Thyroid gland (tissue), 4 donors: ENCODE measurements at regions not wholly inside any gene's neighbourhood (a gene's known extent, or its start where the extent isn't known, plus 50 kb on each side); places are given as distances from the start of the nearest gene placed in this dataset.
A peak's percentile ranks its signal among the peaks of the same experiment; 100 is the strongest.
"Not testable (repeated sequence)": the region's sequence is repeated elsewhere in the genome, so short reads cannot be mapped to it uniquely, and the experiment has no call there.

Experiments used
- DNase-seq, 2 donors: peaks; one replicate each; pipeline ENCODE4 v3.0.0-alpha.2; 2019
- H3K27ac ChIP-seq, 3 donors: fragments of 200-600 bp; sonication (generic); 1 replicate in 2 of 3; 2 replicates in 1 of 3; pipeline ENCODE4 v1.5.1; 2016 to 2019; ENCODE audit warnings: mild to moderate bottlenecking in 1 of 3, moderate library complexity in 1 of 3
- H3K27me3 ChIP-seq: fragments of 200-600 bp; sonication (generic); one replicate; pipeline ENCODE4 v1.5.1; 2019
- H3K36me3 ChIP-seq, 2 donors: fragments of 200-600 bp; sonication (generic); one replicate each; pipeline ENCODE4 v1.5.1; 2016 to 2019
- H3K4me1 ChIP-seq, 2 donors: fragments of 200-600 bp; sonication (generic); one replicate each; pipeline ENCODE4 v1.5.1; 2017 to 2019
- H3K4me3 ChIP-seq, 3 donors: fragments of 200-600 bp; sonication (generic); replicated peaks in 1 of 3; 1 replicate in 2 of 3; 2 replicates in 1 of 3; pipeline ENCODE4 v1.5.1; 2016; ENCODE audit warnings: mild to moderate bottlenecking in 1 of 3
- H3K9me3 ChIP-seq: fragments of 200-600 bp; sonication (generic); one replicate; pipeline ENCODE4 v1.5.1; 2017
- WGBS, 2 donors: methylation state at CpG; one replicate each; pipeline ENCODE4 v1.1.5; 2017; 5-methylcytosine and 5-hydroxymethylcytosine counted together
- intact Hi-C: fragments of 100-400 bp; cut with DNase I; formaldehyde crosslinking; loops from one replicate; pipeline ENCODE4 v1.15.1; 2023

DNA sequence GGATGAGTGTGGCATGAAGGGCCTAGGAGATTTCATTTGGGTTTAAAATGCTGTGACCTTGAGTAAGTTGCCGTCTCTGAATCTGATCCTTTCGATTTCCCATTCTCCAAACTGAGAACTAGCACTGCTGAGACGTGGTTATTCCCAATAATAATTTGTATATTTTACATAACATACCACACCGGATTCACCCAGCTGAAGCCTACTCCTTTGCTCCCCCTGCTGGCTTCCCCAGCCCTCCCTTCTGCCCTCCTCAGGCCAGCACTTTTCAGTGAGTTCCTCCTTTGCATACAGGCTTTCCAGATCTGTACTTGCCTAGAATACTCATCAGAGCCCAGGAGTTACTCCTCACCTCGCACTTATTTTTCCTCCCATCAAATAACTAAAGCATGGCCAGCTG, 255.1 kb downstream of the OR4F29 start:
- H3K4me3 ChIP-seq, H3K27me3 ChIP-seq, H3K9me3 ChIP-seq, DNase-seq, H3K36me3 ChIP-seq, intact Hi-C loops, H3K27ac ChIP-seq, H3K4me1 ChIP-seq: not testable (repeated sequence)
- no CpG with 5 or more reads among the region's 5 CpGs for WGBS, 2 donors

DNA sequence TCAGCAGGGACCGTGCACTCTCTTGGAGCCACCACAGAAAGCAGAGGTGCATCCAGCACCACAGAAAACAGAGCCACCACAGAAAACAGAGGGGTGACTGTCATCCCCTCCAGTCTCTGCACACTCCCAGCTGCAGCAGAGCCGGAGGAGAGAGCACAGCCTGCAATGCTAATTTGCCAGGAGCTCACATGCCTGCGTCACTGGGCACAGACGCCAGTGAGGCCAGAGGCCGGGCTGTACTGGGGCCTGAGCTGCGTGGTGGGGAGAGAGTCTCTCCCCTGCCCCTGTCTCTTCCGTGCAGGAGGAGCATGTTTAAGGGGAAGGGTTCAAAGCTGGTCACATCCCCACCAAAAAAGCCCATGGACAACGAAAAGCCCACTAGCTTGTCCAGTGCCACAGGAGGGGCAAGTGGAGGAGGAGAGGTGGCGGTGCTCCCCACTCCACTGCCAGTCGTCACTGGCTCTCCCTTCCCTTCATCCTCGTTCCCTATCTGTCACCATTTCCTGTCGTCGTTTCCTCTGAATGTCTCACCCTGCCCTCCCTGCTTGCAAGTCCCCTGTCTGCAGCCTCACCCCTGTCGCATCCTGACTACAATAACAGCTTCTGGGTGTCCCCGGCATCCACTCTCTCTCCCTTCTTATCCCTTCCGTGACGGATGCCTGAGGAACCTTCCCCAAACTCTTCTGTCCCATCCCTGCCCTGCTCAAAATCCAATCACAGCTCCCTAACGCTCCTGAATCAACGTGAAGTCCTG, 260.0 kb downstream of the OR4F29 start:
- H3K9me3 ChIP-seq, H3K27me3 ChIP-seq, H3K27ac ChIP-seq, intact Hi-C loops, H3K4me3 ChIP-seq, H3K36me3 ChIP-seq, H3K4me1 ChIP-seq: not testable (repeated sequence)
- DNase-seq: peak; percentile 2 to 4
- 69 to 77% methylated on average over 17 of the region's 19 CpGs for WGBS, 2 donors

DNA sequence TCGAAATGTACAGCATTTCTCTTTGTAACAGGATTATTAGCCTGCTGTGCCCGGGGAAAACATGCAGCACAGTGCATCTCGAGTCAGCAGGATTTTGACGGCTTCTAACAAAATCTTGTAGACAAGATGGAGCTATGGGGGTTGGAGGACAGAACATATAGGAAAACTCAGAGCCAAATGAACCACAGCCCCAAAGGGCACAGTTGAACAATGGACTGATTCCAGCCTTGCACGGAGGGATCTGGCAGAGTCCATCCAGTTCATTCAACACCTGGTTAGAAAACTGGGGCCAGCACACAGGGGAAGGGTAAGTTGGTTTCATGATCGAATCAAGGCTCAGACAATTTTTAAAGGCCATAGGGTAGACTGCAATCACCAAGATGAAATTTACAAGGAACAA, 260.8 kb downstream of the OR4F29 start:
- H3K36me3 ChIP-seq, H3K27ac ChIP-seq, H3K4me1 ChIP-seq, H3K4me3 ChIP-seq, H3K9me3 ChIP-seq, DNase-seq, intact Hi-C loops, H3K27me3 ChIP-seq: not testable (repeated sequence)
- WGBS, 2 donors: 79 to 80% methylated on average over 5 of the region's 6 CpGs

DNA sequence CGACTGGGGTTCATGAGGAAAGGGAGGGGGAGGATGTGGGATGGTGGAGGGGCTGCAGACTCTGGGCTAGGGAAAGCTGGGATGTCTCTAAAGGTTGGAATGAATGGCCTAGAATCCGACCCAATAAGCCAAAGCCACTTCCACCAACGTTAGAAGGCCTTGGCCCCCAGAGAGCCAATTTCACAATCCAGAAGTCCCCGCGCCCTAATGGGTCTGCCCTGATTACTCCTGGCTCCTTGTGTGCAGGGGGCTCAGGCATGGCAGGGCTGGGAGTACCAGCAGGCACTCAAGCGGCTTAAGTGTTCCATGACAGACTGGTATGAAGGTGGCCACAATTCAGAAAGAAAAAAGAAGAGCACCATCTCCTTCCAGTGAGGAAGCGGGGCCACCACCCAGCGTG, 261.6 kb downstream of the OR4F29 start:
- not testable (repeated sequence) for DNase-seq, H3K9me3 ChIP-seq
- 81% methylated on average over 3 of the region's 8 CpGs; no CpG with 5 or more reads in 1 of the 2 donors for WGBS, 2 donors

DNA sequence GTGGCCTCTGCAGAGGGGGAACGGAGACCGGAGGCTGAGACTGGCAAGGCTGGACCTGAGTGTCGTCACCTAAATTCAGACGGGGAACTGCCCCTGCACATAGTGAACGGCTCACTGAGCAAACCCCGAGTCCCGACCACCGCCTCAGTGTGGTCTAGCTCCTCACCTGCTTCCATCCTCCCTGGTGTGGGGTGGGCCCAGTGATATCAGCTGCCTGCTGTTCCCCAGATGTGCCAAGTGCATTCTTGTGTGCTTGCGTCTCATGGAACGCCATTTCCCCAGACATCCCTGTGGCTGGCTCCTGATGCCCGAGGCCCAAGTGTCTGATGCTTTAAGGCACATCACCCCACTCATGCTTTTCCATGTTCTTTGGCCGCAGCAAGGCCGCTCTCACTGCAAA, 262.2 kb downstream of the OR4F29 start:
- DNase-seq, intact Hi-C loops: not testable (repeated sequence)

More for the DNA sequence above, 261.6 kb downstream of the OR4F29 start:
- H3K36me3 ChIP-seq, intact Hi-C loops, H3K4me3 ChIP-seq, H3K27me3 ChIP-seq, H3K4me1 ChIP-seq, H3K27ac ChIP-seq: not testable (repeated sequence)

DNA sequence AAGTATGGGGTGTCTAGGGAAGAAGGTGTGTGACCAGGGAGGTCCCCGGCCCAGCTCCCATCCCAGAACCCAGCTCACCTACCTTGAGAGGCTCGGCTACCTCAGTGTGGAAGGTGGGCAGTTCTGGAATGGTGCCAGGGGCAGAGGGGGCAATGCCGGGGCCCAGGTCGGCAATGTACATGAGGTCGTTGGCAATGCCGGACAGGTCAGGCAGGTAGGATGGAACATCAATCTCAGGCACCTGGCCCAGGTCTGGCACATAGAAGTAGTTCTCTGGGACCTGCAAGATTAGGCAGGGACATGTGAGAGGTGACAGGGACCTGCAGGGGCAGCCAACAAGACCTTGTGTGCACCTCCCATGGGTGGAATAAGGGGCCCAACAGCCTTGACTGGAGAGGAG, 264.2 kb downstream of the OR4F29 start:
- DNase-seq, H3K27me3 ChIP-seq, H3K9me3 ChIP-seq, H3K4me3 ChIP-seq, H3K27ac ChIP-seq, intact Hi-C loops, H3K36me3 ChIP-seq, H3K4me1 ChIP-seq: not testable (repeated sequence)
- WGBS, 2 donors: 87% methylated on average over 3 of the region's 6 CpGs; no CpG with 5 or more reads in 1 of the 2 donors

More for the DNA sequence above, 262.2 kb downstream of the OR4F29 start:
- H3K36me3 ChIP-seq, H3K4me3 ChIP-seq, H3K4me1 ChIP-seq, H3K27me3 ChIP-seq, H3K27ac ChIP-seq, H3K9me3 ChIP-seq: not testable (repeated sequence)
- WGBS, 2 donors: no CpG with 5 or more reads among the region's 13 CpGs

DNA sequence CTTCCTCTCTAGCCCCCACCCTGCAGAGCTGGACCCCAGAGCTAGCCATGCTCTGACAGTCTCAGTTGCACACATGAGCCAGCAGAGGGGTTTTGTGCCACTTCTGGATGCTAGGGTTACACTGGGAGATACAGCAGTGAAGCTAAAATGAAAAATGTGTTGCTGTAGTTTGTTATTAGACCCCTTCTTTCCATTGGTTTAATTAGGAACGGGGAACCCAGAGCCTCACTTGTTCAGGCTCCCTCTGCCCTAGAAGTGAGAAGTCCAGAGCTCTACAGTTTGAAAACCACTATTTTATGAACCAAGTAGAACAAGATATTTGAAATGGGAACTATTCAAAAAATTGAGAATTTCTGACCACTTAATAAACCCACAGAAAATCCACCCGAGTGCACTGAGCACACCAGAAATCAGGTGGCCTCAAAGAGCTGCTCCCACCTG, 264.8 kb downstream of the OR4F29 start:
- H3K9me3 ChIP-seq, intact Hi-C loops, H3K27ac ChIP-seq, H3K27me3 ChIP-seq, H3K36me3 ChIP-seq, H3K4me3 ChIP-seq, H3K4me1 ChIP-seq, DNase-seq: not testable (repeated sequence)
- 90 to 95% methylated on average over 2 of the region's 2 CpGs for WGBS, 2 donors

DNA sequence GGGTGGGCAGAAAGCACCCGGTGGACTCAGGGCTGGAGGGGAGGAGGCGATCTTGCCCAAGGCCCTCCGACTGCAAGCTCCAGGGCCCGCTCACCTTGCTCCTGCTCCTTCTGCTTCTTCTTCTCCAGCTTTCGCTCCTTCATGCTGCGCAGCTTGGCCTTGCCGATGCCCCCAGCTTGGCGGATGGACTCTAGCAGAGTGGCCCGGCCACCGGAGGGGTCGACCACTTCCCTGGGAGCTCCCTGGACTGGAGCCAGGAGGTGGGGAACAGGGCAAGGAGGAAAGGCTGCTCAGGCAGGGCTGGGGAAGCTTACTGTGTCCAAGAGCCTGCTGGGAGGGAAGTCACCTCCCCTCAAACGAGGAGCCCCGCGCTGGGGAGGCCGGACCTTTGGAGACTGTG, 265.3 kb downstream of the OR4F29 start:
- H3K27me3 ChIP-seq, intact Hi-C loops, H3K27ac ChIP-seq, DNase-seq, H3K4me3 ChIP-seq, H3K36me3 ChIP-seq, H3K9me3 ChIP-seq, H3K4me1 ChIP-seq: not testable (repeated sequence)
- WGBS, 2 donors: 85 to 100% methylated on average over 2 to 5 of the region's 15 CpGs

DNA sequence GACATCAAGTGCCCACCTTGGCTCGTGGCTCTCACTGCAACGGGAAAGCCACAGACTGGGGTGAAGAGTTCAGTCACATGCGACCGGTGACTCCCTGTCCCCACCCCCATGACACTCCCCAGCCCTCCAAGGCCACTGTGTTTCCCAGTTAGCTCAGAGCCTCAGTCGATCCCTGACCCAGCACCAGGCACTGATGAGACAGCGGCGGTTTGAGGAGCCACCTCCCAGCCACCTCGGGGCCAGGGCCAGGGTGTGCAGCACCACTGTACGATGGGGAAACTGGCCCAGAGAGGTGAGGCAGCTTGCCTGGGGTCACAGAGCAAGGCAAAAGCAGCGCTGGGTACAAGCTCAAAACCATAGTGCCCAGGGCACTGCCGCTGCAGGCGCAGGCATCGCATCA, 266.0 kb downstream of the OR4F29 start:
- DNase-seq, H3K9me3 ChIP-seq, intact Hi-C loops, H3K4me3 ChIP-seq, H3K36me3 ChIP-seq, H3K4me1 ChIP-seq, H3K27ac ChIP-seq, H3K27me3 ChIP-seq: not testable (repeated sequence)
- WGBS, 2 donors: no CpG with 5 or more reads among the region's 13 CpGs

DNA sequence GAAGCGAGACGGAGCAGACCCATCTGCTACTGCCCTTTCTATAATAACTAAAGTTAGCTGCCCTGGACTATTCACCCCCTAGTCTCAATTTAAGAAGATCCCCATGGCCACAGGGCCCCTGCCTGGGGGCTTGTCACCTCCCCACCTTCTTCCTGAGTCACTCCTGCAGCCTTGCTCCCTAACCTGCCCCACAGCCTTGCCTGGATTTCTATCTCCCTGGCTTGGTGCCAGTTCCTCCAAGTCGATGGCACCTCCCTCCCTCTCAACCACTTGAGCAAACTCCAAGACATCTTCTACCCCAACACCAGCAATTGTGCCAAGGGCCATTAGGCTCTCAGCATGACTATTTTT, 267.2 kb downstream of the OR4F29 start:
- H3K4me1 ChIP-seq, H3K27ac ChIP-seq, H3K27me3 ChIP-seq, H3K9me3 ChIP-seq, H3K36me3 ChIP-seq, intact Hi-C loops, H3K4me3 ChIP-seq: not testable (repeated sequence)
- peak; percentile 9 to 17 for DNase-seq
- WGBS, 2 donors: 13 to 19% methylated on average over 1 to 2 of the region's 3 CpGs

DNA sequence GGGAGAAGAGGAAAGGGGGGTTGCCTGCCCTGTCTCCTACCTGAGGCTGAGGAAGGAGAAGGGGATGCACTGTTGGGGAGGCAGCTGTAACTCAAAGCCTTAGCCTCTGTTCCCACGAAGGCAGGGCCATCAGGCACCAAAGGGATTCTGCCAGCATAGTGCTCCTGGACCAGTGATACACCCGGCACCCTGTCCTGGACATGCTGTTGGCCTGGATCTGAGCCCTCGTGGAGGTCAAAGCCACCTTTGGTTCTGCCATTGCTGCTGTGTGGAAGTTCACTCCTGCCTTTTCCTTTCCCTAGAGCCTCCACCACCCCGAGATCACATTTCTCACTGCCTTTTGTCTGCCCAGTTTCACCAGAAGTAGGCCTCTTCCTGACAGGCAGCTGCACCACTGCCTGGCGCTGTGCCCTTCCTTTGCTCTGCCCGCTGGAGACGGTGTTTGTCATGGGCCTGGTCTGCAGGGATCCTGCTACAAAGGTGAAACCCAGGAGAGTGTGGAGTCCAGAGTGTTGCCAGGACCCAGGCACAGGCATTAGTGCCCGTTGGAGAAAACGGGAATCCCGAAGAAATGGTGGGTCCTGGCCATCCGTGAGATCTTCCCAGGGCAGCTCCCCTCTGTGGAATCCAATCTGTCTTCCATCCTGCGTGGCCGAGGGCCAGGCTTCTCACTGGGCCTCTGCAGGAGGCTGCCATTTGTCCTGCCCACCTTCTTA, 267.7 kb downstream of the OR4F29 start:
- H3K4me3 ChIP-seq, H3K4me1 ChIP-seq, H3K27me3 ChIP-seq, H3K36me3 ChIP-seq, intact Hi-C loops, H3K27ac ChIP-seq, H3K9me3 ChIP-seq: not testable (repeated sequence)
- 66 to 70% methylated on average over 7 to 9 of the region's 13 CpGs for WGBS, 2 donors
- peak; percentile 4 to 5 for DNase-seq

DNA sequence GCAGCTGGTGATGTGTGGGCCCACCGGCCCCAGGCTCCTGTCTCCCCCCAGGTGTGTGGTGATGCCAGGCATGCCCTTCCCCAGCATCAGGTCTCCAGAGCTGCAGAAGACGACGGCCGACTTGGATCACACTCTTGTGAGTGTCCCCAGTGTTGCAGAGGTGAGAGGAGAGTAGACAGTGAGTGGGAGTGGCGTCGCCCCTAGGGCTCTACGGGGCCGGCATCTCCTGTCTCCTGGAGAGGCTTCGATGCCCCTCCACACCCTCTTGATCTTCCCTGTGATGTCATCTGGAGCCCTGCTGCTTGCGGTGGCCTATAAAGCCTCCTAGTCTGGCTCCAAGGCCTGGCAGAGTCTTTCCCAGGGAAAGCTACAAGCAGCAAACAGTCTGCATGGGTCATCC, 268.4 kb downstream of the OR4F29 start:
- H3K9me3 ChIP-seq, H3K36me3 ChIP-seq, H3K27ac ChIP-seq, intact Hi-C loops, H3K27me3 ChIP-seq, H3K4me3 ChIP-seq, H3K4me1 ChIP-seq: not testable (repeated sequence)
- peak in 1 of 2 donors; percentile 3 for DNase-seq
- WGBS, 2 donors: 84 to 98% methylated on average over 6 of the region's 10 CpGs

DNA sequence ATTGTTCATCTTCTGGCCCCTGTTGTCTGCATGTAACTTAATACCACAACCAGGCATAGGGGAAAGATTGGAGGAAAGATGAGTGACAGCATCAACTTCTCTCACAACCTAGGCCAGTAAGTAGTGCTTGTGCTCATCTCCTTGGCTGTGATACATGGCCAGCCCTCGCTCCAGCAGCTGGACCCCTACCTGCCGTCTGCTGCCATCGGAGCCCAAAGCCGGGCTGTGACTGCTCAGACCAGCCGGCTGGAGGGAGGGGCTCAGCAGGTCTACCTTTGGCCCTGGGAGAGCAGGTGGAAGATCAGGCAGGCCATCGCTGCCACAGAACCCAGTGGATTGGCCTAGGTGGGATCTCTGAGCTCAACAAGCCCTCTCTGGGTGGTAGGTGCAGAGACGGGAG, 268.8 kb downstream of the OR4F29 start:
- WGBS, 2 donors: 93 to 100% methylated on average over 4 to 5 of the region's 7 CpGs
- H3K4me1 ChIP-seq, H3K36me3 ChIP-seq, H3K4me3 ChIP-seq, H3K27me3 ChIP-seq, H3K27ac ChIP-seq, DNase-seq, H3K9me3 ChIP-seq, intact Hi-C loops: not testable (repeated sequence)
